NCI-H1092 treated with DMSO at 0.1 percent for 48 hours (cell line): ENCODE measurements at regions not wholly inside any gene's neighbourhood (a gene's known extent, or its start where the extent isn't known, plus 50 kb on each side); places are given as distances from the start of the nearest gene placed in this dataset.
"Not testable (repeated sequence)": the region's sequence is repeated elsewhere in the genome, so short reads cannot be mapped to it uniquely, and the experiment has no call there.

Experiments used
- DNase-seq: peaks from one replicate; lab custom pipeline; 2025; lab: John Stamatoyannopoulos, UW

GRCh38 chrX:43225626-43226328 is 430.3 kb upstream of the MAOA start:
- no peak for DNase-seq

- DNase-seq, result no peak
Observed at GRCh38 chrX:43238461-43238945, 417.6 kb upstream of the MAOA start.

GRCh38 chrX:43239356-43239755 is 416.7 kb upstream of the MAOA start:
- no peak for DNase-seq

GRCh38 chrX:43255596-43255995 is 400.5 kb upstream of the MAOA start:
- DNase-seq, result no peak

- no peak for DNase-seq
Observed at GRCh38 chrX:43266487-43266886, 389.6 kb upstream of the MAOA start.

GRCh38 chrX:43267652-43268051 is 388.4 kb upstream of the MAOA start:
- DNase-seq, result no peak

GRCh38 chrX:43269201-43269600 is 386.9 kb upstream of the MAOA start:
- no peak for DNase-seq

GRCh38 chrX:43277879-43278278 is 378.2 kb upstream of the MAOA start:
- DNase-seq, result no peak

- DNase-seq, result no peak
Observed at GRCh38 chrX:43278440-43278839, 377.7 kb upstream of the MAOA start.

- no peak for DNase-seq
Observed at GRCh38 chrX:43279341-43279808, 376.7 kb upstream of the MAOA start.

- no peak for DNase-seq
Observed at GRCh38 chrX:43283187-43283586, 372.9 kb upstream of the MAOA start.

- not testable (repeated sequence) for DNase-seq
Observed at GRCh38 chrX:43311625-43312024, 344.5 kb upstream of the MAOA start.

- DNase-seq, result no peak
Observed at GRCh38 chrX:43313035-43313434, 343.1 kb upstream of the MAOA start.

- no peak for DNase-seq
Observed at GRCh38 chrX:43314525-43314924, 341.6 kb upstream of the MAOA start.

GRCh38 chrX:43315622-43316021 is 340.5 kb upstream of the MAOA start:
- no peak for DNase-seq

- no peak for DNase-seq
Observed at GRCh38 chrX:43316146-43316545, 340.0 kb upstream of the MAOA start.

- DNase-seq, result no peak
Observed at GRCh38 chrX:43317378-43317777, 338.7 kb upstream of the MAOA start.

GRCh38 chrX:43328358-43328946 is 327.6 kb upstream of the MAOA start:
- DNase-seq, result no peak

- no peak for DNase-seq
Observed at GRCh38 chrX:43333543-43333942, 322.6 kb upstream of the MAOA start.

- no peak for DNase-seq
Observed at GRCh38 chrX:43345166-43345565, 310.9 kb upstream of the MAOA start.

- peak; percentile 18 for DNase-seq
Observed at GRCh38 chrX:43349363-43349762, 306.7 kb upstream of the MAOA start.

GRCh38 chrX:43350935-43351334 is 305.2 kb upstream of the MAOA start:
- no peak for DNase-seq

- no peak for DNase-seq
Observed at GRCh38 chrX:43357741-43358140, 298.4 kb upstream of the MAOA start.

GRCh38 chrX:43373032-43373431 is 283.1 kb upstream of the MAOA start:
- no peak for DNase-seq
